HepG2 (cell line): ENCODE measurements at regions not wholly inside any gene's neighbourhood (a gene's known extent, or its start where the extent isn't known, plus 50 kb on each side); places are given as distances from the start of the nearest gene placed in this dataset.

Experiments used
- ATAC-seq: fragments of 200-7000 bp; cut with Tn5 transposase; 3 replicates; pipeline ENCODE4 v1.9.1; 2020; ENCODE audit warnings: mild to moderate bottlenecking, moderate library complexity
- BruUV-seq: library from RNA; stranded (reverse); fragments of 400-500 nt; replicated peaks from 2 replicates; lab custom pipeline; 2021; lab: Mats Ljungman, UMichigan
- CTCF ChIA-PET: fragments of 300-600 bp; formaldehyde crosslinking; extraction: SDS; loops from one replicate; lab custom pipeline; 2021; ENCODE audit warnings: low total read pairs, inconsistent platforms, low intra/inter-chr PET ratio; lab: Yijun Ruan, JAX
- POLR2A ChIA-PET: fragments of 350-600 bp; sonication (Branson Sonifier 250); formaldehyde crosslinking; loops from one replicate; lab custom pipeline; 2020; ENCODE audit warnings: antibody characterized with exemption, inconsistent platforms; lab: Yijun Ruan, JAX
- DNase-seq: peaks from one replicate; pipeline ENCODE4 v3.0.0-alpha.2; 2015; ENCODE audit warnings: low spot score
- FAIRE-seq: peaks from 3 replicates; lab custom pipeline; 2011; peaks lifted over from hg19 to GRCh38; lab: Jason Lieb, UNC
- H2AFZ ChIP-seq: one replicate; pipeline ENCODE4 v1.6.1; 2011; ENCODE audit warnings: low read length, inconsistent platforms
- H3K27ac ChIP-seq: fragments of 300-600 bp; 3 replicates; pipeline ENCODE4 v1.8.0; 2011; ENCODE audit warnings: mixed run types, mild to moderate bottlenecking, mixed read lengths, low read length, inconsistent platforms; ENCODE audit not compliant: insufficient read depth; ENCODE audit errors: extremely low read length
- H3K27me3 ChIP-seq, 2 experiments: fragments of 200-600 bp in 1 of 2; 2 replicates in 1 of 2; 3 replicates in 1 of 2; pipeline versions ENCODE4 v1.6.0 to v1.8.0; 2011; ENCODE audit warnings: low read length in 2 of 2, mild to moderate bottlenecking in 2 of 2, moderate library complexity in 2 of 2, inconsistent platforms in 1 of 2; ENCODE audit not compliant: insufficient read depth in 2 of 2, control insufficient read depth in 1 of 2
- H3K36me3 ChIP-seq, 2 experiments: fragments of 200-600 bp in 1 of 2; replicated peaks in 1 of 2; 2 replicates in 1 of 2; 3 replicates in 1 of 2; pipeline versions ENCODE4 v1.5.1 to v1.8.0; 2011; ENCODE audit warnings: low read length in 2 of 2, inconsistent platforms in 1 of 2; ENCODE audit not compliant: insufficient read depth in 2 of 2, control insufficient read depth in 1 of 2
- H3K4me1 ChIP-seq: 2 replicates; pipeline ENCODE4 v1.5.1; 2012; ENCODE audit warnings: low read length, inconsistent platforms; ENCODE audit not compliant: insufficient read depth
- H3K4me2 ChIP-seq: 2 replicates; pipeline ENCODE4 v1.6.0; 2011; ENCODE audit warnings: low read depth, low read length, inconsistent platforms
- H3K4me3 ChIP-seq, 3 experiments: fragments of 200-600 bp in 1 of 3; sonication (generic), shearing (Covaris generic) in 1 of 3; replicated peaks in 1 of 3; 2 replicates each; pipeline ENCODE4 v1.5.1; 2011 to 2016; ENCODE audit warnings: low read length in 3 of 3, inconsistent platforms in 2 of 3, low read depth in 2 of 3, mild to moderate bottlenecking in 2 of 3, control low read depth in 1 of 3, mixed read lengths in 1 of 3; ENCODE audit not compliant: insufficient read depth in 1 of 3
- H3K79me2 ChIP-seq: one replicate; pipeline ENCODE4 v1.6.1; 2011; ENCODE audit warnings: low read length, inconsistent platforms; ENCODE audit not compliant: insufficient read depth
- H3K9ac ChIP-seq: 2 replicates; pipeline ENCODE4 v1.6.0; 2011; ENCODE audit warnings: mild to moderate bottlenecking, low read depth, low read length, inconsistent platforms; ENCODE audit not compliant: insufficient read depth
- H3K9me3 ChIP-seq: 2 replicates; pipeline ENCODE4 v1.5.1; 2012; ENCODE audit warnings: mild to moderate bottlenecking, low read length
- H4K20me1 ChIP-seq: 2 replicates; pipeline ENCODE4 v1.6.0; 2011; ENCODE audit warnings: inconsistent platforms, mild to moderate bottlenecking, low read length, moderate library complexity; ENCODE audit not compliant: insufficient read depth
- EEA1 ChIP-seq: sonication (generic); formaldehyde crosslinking; IDR thresholded peaks from 2 replicates; pipeline ENCODE4 v1.5.1; 2020; ENCODE audit warnings: mild to moderate bottlenecking, missing genetic modification reagents, borderline replicate concordance
- KLF13 ChIP-seq: sonication (generic); formaldehyde crosslinking; IDR thresholded peaks from 2 replicates; pipeline ENCODE4 v1.4.0; 2020; ENCODE audit warnings: mild to moderate bottlenecking, missing genetic modification reagents
- ZFP36L1 ChIP-seq: sonication (generic); formaldehyde crosslinking; IDR thresholded peaks from 2 replicates; pipeline ENCODE4 v1.8.0; 2022; ENCODE audit warnings: mild to moderate bottlenecking, missing genetic modification reagents, moderate library complexity
- ZNF121 ChIP-seq: sonication (generic); formaldehyde crosslinking; IDR thresholded peaks from 2 replicates; pipeline ENCODE4 v1.5.0; 2020; ENCODE audit warnings: mild to moderate bottlenecking, missing genetic modification reagents
- ZNF143 ChIP-seq: sonication (generic); formaldehyde crosslinking; IDR thresholded peaks from 2 replicates; pipeline ENCODE4 v1.4.0; 2020; ENCODE audit warnings: missing genetic modification reagents
- ZNF329 ChIP-seq: sonication (generic); formaldehyde crosslinking; IDR thresholded peaks from 2 replicates; pipeline ENCODE4 v1.9.0; 2021; ENCODE audit warnings: low read depth, mild to moderate bottlenecking, missing genetic modification reagents
- ZNF354B ChIP-seq: sonication (generic); formaldehyde crosslinking; IDR thresholded peaks from 2 replicates; pipeline ENCODE4 v1.8.0; 2022; ENCODE audit warnings: mild to moderate bottlenecking, missing genetic modification reagents
- ZNF556 ChIP-seq: sonication (generic); formaldehyde crosslinking; IDR thresholded peaks from 2 replicates; pipeline ENCODE4 v1.4.0; 2020; ENCODE audit warnings: mild to moderate bottlenecking, missing genetic modification reagents, borderline replicate concordance
- ZNF703 ChIP-seq: sonication (generic); formaldehyde crosslinking; IDR thresholded peaks from 2 replicates; pipeline ENCODE4 v1.5.1; 2020; ENCODE audit warnings: missing genetic modification reagents, mild to moderate bottlenecking, moderate library complexity, borderline replicate concordance
- ZNF883 ChIP-seq: sonication (generic); formaldehyde crosslinking; IDR thresholded peaks from 2 replicates; pipeline ENCODE4 v1.5.1; 2020; ENCODE audit warnings: mild to moderate bottlenecking, missing genetic modification reagents; ENCODE audit errors: not compliant biosample characterization
- WGBS: methylation state at CpG from one replicate; pipeline ENCODE4 v1.1.6; 2017; ENCODE audit warnings: low lambda C conversion rate; 5-methylcytosine and 5-hydroxymethylcytosine counted together
- in situ Hi-C: cut with HindIII; loops from 2 replicates; pipeline ENCODE4 v1.10.0; 2017; ENCODE audit warnings: low pct_unique_long_range_greater_than_20kb; ENCODE audit not compliant: extremely low pct_ligation_motif_present
- intact Hi-C: fragments of 100-400 bp; cut with micrococcal nuclease; formaldehyde crosslinking; loops from one replicate; pipeline ENCODE4 v1.10.0; 2022; ENCODE audit not compliant: unreplicated experiment
- TF ChIP-seq, protein P1 (sequence below): sonication (generic); formaldehyde crosslinking; IDR thresholded peaks from 2 replicates; pipeline ENCODE4 v1.4.0; 2020; ENCODE audit warnings: missing genetic modification reagents
- TF ChIP-seq, protein P2 (sequence below): IDR thresholded peaks from 2 replicates; pipeline ENCODE4 v1.6.1; 2016
- TF ChIP-seq, protein P3 (sequence below): sonication (generic); formaldehyde crosslinking; IDR thresholded peaks from 2 replicates; pipeline ENCODE4 v1.4.0; 2020; ENCODE audit warnings: missing genetic modification reagents
- TF ChIP-seq, protein P4 (sequence below): sonication (generic); formaldehyde crosslinking; IDR thresholded peaks from 2 replicates; pipeline ENCODE4 v1.4.0; 2020; ENCODE audit warnings: mild to moderate bottlenecking, low read depth, missing genetic modification reagents

DNA sequence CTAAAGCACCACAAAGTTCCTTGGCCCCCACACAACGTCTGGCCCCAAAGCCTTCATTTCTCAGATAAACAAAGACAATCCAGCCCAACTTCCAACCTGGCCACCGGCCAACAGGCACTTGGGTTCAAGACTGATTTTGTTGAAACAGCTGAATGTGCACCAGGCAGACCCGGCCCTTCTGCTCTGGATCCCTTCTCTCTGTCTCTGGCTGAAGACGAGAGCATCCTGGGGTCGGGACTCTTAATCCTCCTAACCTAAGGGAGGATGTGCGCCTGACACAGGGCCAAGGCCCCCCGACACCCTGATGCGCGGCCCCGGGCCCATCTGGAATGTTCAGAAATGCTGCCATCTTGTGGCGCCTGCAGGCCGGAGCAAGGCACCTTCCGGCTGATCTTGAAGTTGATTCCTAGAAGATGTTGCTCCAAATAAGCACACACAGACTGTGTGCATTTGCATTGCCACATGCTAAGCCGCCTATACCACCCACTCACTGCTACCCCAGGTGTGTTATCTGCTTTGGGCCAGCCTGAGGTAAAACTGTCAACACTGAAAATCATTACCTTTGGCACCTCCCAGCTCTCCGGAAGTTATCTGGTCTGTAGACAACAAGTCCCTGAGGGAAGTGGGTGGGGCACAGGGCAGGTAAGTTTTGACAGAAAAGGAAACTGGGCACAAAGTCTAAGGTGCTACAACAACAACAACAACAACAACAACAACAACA is 98.4 kb upstream of the HABP2 start (continued):
- TF ChIP-seq ZFP36L1 (CRISPR knock-in tag), result no peak

DNA sequence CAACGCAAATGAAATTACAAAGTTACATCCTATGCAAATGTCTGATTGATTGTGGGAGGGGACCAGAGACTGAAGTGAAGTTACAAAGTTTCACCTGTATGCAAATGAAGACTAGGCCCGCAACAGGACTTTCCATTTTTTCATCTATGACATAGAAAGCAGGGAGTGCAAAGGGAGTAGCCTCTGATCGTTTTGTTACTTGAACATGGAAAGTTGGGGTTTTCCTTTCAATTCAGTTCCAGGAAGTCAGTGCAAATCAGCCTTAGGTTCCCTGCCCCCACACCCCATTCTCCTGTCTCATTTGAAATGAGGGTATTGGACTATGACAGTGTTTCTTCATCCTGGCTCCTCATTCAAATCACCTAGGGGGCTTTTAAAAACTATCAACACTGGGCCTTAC is 96.9 kb upstream of the HABP2 start:
- Histone ChIP-seq H3K9ac (no peak overlapping the region), H3K9me3 (no peaks in the 10 kb centered on the region), H3K79me2 (no peaks in the 10 kb centered on the region), H2AFZ (no peak overlapping the region), H3K27me3 (peaks cover 1 to 10% of the 10 kb centered on the region in 2 experiments; a peak in 2 of 5 replicates), H4K20me1 (no peaks in the 10 kb centered on the region), H3K36me3 (no peaks in the 10 kb centered on the region), H3K4me3 (no peak overlapping the region), H3K4me1 (no peaks in the 10 kb centered on the region), H3K27ac (no peak overlapping the region), H3K4me2 (no peak overlapping the region)
- in situ Hi-C loops (no loop called here), intact Hi-C loops (loop anchor here (5.0 kb wide), 1 partner anchor 1656 kb away; no protein-coding TSS in a partner anchor)
- FAIRE-seq (no peak), DNase-seq (no peak), ATAC-seq (no peak)
- ChIA-PET CTCF (no interaction called here), POLR2A (no interaction called here)
- no TSS peak for BruUV-seq
- TF ChIP-seq EEA1 (CRISPR knock-in tag) (no peak), ZNF703 (CRISPR knock-in tag) (no peak), ZNF121 (CRISPR knock-in tag) (no peak), KLF13 (CRISPR knock-in tag) (no peak), ZNF883 (CRISPR knock-in tag) (no peak), ZNF354B (CRISPR knock-in tag) (no peak), ZNF143 (no peak), ZNF329 (CRISPR knock-in tag) (no peak), ZNF556 (CRISPR knock-in tag) (no peak)
- TF ChIP-seq, protein P1, sequence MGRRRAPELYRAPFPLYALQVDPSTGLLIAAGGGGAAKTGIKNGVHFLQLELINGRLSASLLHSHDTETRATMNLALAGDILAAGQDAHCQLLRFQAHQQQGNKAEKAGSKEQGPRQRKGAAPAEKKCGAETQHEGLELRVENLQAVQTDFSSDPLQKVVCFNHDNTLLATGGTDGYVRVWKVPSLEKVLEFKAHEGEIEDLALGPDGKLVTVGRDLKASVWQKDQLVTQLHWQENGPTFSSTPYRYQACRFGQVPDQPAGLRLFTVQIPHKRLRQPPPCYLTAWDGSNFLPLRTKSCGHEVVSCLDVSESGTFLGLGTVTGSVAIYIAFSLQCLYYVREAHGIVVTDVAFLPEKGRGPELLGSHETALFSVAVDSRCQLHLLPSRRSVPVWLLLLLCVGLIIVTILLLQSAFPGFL (CRISPR knock-in tag), result no peak
- TF ChIP-seq, protein P2, sequence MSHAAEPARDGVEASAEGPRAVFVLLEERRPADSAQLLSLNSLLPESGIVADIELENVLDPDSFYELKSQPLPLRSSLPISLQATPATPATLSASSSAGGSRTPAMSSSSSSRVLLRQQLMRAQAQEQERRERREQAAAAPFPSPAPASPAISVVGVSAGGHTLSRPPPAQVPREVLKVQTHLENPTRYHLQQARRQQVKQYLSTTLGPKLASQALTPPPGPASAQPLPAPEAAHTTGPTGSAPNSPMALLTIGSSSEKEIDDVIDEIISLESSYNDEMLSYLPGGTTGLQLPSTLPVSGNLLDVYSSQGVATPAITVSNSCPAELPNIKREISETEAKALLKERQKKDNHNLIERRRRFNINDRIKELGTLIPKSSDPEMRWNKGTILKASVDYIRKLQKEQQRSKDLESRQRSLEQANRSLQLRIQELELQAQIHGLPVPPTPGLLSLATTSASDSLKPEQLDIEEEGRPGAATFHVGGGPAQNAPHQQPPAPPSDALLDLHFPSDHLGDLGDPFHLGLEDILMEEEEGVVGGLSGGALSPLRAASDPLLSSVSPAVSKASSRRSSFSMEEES (CRISPR knock-in tag), result no peak
- TF ChIP-seq, protein P3, sequence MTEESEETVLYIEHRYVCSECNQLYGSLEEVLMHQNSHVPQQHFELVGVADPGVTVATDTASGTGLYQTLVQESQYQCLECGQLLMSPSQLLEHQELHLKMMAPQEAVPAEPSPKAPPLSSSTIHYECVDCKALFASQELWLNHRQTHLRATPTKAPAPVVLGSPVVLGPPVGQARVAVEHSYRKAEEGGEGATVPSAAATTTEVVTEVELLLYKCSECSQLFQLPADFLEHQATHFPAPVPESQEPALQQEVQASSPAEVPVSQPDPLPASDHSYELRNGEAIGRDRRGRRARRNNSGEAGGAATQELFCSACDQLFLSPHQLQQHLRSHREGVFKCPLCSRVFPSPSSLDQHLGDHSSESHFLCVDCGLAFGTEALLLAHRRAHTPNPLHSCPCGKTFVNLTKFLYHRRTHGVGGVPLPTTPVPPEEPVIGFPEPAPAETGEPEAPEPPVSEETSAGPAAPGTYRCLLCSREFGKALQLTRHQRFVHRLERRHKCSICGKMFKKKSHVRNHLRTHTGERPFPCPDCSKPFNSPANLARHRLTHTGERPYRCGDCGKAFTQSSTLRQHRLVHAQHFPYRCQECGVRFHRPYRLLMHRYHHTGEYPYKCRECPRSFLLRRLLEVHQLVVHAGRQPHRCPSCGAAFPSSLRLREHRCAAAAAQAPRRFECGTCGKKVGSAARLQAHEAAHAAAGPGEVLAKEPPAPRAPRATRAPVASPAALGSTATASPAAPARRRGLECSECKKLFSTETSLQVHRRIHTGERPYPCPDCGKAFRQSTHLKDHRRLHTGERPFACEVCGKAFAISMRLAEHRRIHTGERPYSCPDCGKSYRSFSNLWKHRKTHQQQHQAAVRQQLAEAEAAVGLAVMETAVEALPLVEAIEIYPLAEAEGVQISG (CRISPR knock-in tag), result no peak
- TF ChIP-seq, protein P4, sequence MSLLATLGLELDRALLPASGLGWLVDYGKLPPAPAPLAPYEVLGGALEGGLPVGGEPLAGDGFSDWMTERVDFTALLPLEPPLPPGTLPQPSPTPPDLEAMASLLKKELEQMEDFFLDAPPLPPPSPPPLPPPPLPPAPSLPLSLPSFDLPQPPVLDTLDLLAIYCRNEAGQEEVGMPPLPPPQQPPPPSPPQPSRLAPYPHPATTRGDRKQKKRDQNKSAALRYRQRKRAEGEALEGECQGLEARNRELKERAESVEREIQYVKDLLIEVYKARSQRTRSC (CRISPR knock-in tag), result no peak
- WGBS, result 32% methylated on average over 3 of the region's 3 CpGs
